Ovary (tissue), 7 donors: ENCODE measurements at regions not wholly inside any gene's neighbourhood (a gene's known extent, or its start where the extent isn't known, plus 50 kb on each side); places are given as distances from the start of the nearest gene placed in this dataset.

Experiments
- DNase-seq, 5 donors: peaks; one replicate each; pipeline ENCODE4 v3.0.0-alpha.2; 2019 to 2020
- H3K27ac ChIP-seq, 2 donors: fragments of 200-600 bp; one replicate each; pipeline versions ENCODE4 v1.5.1 to v1.8.0; 2019 to 2022
- H3K27me3 ChIP-seq: fragments of 200-600 bp; one replicate; pipeline ENCODE4 v1.8.0; 2022
- H3K36me3 ChIP-seq: fragments of 200-600 bp; sonication (generic); one replicate; pipeline ENCODE4 v1.5.1; 2019
- H3K4me1 ChIP-seq: one replicate; pipeline ENCODE4 v1.8.1; 2013; ENCODE audit warnings: mild to moderate bottlenecking, moderate library complexity; ENCODE audit not compliant: insufficient read depth
- H3K4me3 ChIP-seq: fragments of 200-600 bp; sonication (generic); one replicate; pipeline ENCODE4 v1.5.1; 2017
- H3K9me3 ChIP-seq, 2 donors: fragments of 200-600 bp in 1 of 2; sonication (generic) in 1 of 2; one replicate each; pipeline versions ENCODE4 v1.5.1 to v1.8.1; 2013 to 2019; ENCODE audit warnings: mild to moderate bottlenecking in 1 of 2, moderate library complexity in 1 of 2
- CTCF ChIP-seq, 3 donors: fragments of 450-650 bp in 2 of 3; fragments of 200-600 bp in 1 of 3; IDR thresholded peaks; one replicate each; pipeline versions ENCODE4 v1.5.1 to v1.8.0; 2016 to 2022; ENCODE audit warnings: antibody characterized with exemption in 3 of 3, mild to moderate bottlenecking in 1 of 3
- EP300 ChIP-seq: sonication (generic); formaldehyde crosslinking; IDR thresholded peaks from one replicate; pipeline ENCODE4 v1.6.1; 2017; ENCODE audit warnings: antibody characterized with exemption
- POLR2A ChIP-seq: fragments of 450-650 bp; IDR thresholded peaks from one replicate; pipeline ENCODE4 v1.6.1; 2017; ENCODE audit warnings: antibody characterized with exemption, mild to moderate bottlenecking, moderate library complexity
- WGBS, 3 donors: extraction: QIAGEN DNeasy Blood & Tissue Kit in 1 of 3; methylation state at CpG; one replicate each; pipeline versions ENCODE4 v1.1.5 to v1.1.7; 2013 to 2017; 5-methylcytosine and 5-hydroxymethylcytosine counted together
- intact Hi-C, 4 donors: fragments of 100-400 bp; cut with DNase I; formaldehyde crosslinking; loops; one replicate each; pipeline versions ENCODE4 v1.11.0 to v1.15.1; 2022 to 2023
- donor health status: DM: no; HTN: no; CAD: no; lungs with moderate emphysema.
- donor health status: DM: no; HTN: no; CAD: no.
- donor health status: Bipolar disorder and iron deficiency.
- donor health status: DM: no; HTN: no; CAD: no.
- donor health status: DM: yes; HTN: yes; CAD: no.

- intact Hi-C loops = no loop called here
- H3K36me3 ChIP-seq = no peaks in the 10 kb centered on the region
- H3K27ac ChIP-seq = no peak overlapping the region
- no peak for DNase-seq
- TF ChIP-seq POLR2A (no peak), CTCF (IDR thresholded peaks at IDR 0.05) (no peak), EP300 (no peak)
- H3K27me3 ChIP-seq = no peaks in the 10 kb centered on the region
- no peak overlapping the region for H3K4me3 ChIP-seq
- H3K9me3 ChIP-seq = no peaks in the 10 kb centered on the region
- no peaks in the 10 kb centered on the region for H3K4me1 ChIP-seq
Measured at GRCh38 chr6:63456734-63457133, 115.5 kb upstream of the LOC128125822 start.

GRCh38 chr6:63458480-63459115 lies 113.7 kb upstream of the LOC128125822 start:
- H3K36me3 ChIP-seq = no peaks in the 10 kb centered on the region
- WGBS, 3 donors = 82 to 87% (median 86%) methylated on average over 6 of the region's 6 CpGs
- TF ChIP-seq EP300 (no peak), POLR2A (no peak), CTCF (IDR thresholded peaks at IDR 0.05) (no peak)
- no peaks in the 10 kb centered on the region for H3K27me3 ChIP-seq
- H3K27ac ChIP-seq = no peak overlapping the region
- H3K9me3 ChIP-seq = no peaks in the 10 kb centered on the region
- no peaks in the 10 kb centered on the region for H3K4me1 ChIP-seq
- no peak for DNase-seq
- intact Hi-C loops = no loop called here
- H3K4me3 ChIP-seq = no peak overlapping the region

- Histone ChIP-seq H3K4me1 (no peaks in the 10 kb centered on the region), H3K9me3 (no peaks in the 10 kb centered on the region), H3K4me3 (no peak overlapping the region), H3K27ac (no peak overlapping the region), H3K36me3 (no peaks in the 10 kb centered on the region), H3K27me3 (no peaks in the 10 kb centered on the region)
- WGBS, 3 donors = 91 to 96% (median 96%) methylated on average over 5 of the region's 5 CpGs
- intact Hi-C loops = no loop called here
- TF ChIP-seq CTCF (IDR thresholded peaks at IDR 0.05) = no peak
- no peak for TF ChIP-seq EP300
- TF ChIP-seq POLR2A = no peak
- DNase-seq = no peak
Measured at GRCh38 chr6:63459814-63460213, 112.5 kb upstream of the LOC128125822 start.

GRCh38 chr6:63460971-63461370 lies 111.3 kb upstream of the LOC128125822 start:
- TF ChIP-seq EP300 (no peak), CTCF (IDR thresholded peaks at IDR 0.05) (no peak), POLR2A (no peak)
- no peak overlapping the region for H3K27ac ChIP-seq
- DNase-seq = no peak
- intact Hi-C loops = no loop called here
- no peaks in the 10 kb centered on the region for H3K9me3 ChIP-seq
- no peaks in the 10 kb centered on the region for H3K36me3 ChIP-seq
- no peaks in the 10 kb centered on the region for H3K27me3 ChIP-seq
- WGBS, 3 donors = 93% methylated on average over 10 of the region's 10 CpGs
- H3K4me3 ChIP-seq = no peak overlapping the region
- no peaks in the 10 kb centered on the region for H3K4me1 ChIP-seq
